GM04504 (cell line): ENCODE measurements at regions not wholly inside any gene's neighbourhood (a gene's known extent, or its start where the extent isn't known, plus 50 kb on each side); places are given as distances from the start of the nearest gene placed in this dataset.
"Not testable (repeated sequence)": the region's sequence is repeated elsewhere in the genome, so short reads cannot be mapped to it uniquely, and the experiment has no call there.

Source experiments
- DNase-seq: peaks from one replicate; pipeline ENCODE4 v3.0.0-alpha.2; 2012; ENCODE audit warnings: low read depth

DNA sequence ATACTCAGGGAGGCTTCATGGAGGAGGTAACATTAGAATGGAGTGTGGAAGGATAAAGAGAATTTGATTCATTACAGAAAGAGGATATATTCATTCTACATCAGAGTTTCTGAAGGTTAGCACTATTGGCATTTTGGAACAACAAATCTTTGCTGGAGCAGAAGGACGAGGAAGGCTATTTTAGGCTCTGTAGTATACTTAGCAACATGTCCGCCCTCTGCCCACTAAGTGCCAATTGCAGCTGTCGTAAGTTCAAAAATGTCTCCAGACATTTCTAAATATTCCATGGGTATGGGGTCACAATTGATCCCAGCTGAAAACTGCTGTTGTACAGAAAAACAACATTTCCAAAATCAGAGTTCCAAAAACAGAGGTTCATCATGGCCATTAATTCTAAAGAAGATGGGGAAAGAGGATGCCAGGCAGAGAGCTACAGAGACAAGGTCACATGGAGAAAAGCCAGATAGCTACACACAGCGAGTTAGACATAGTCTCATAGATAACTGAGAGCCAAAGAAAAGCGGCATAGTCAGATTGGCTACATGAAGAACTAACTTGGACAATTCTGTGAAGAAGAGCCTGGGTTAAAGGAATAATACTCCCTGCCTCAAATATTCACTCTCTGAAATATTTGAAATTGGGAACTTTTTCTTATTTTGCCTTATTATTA, 846.4 kb upstream of the CDH8 start:
- DNase-seq: no peak

DNA sequence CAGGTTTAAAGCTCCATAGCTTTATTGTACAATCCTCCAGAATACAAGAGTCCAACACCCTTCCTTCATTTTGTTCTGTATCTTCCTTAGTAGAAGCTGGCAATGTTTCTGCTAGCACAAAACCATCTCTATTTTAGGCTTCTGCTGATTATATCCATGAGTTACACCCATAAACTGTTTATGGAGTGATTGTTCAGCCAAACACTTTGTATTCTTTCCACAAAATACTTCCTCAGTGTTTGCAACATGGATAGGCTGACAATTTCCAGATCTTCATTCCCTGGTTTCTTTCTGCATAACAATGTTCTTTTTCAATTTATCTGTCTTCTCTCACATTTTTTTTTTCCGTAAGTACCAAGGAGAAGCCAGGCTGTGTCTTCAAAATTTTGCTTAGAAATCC, 839.9 kb upstream of the CDH8 start:
- no peak for DNase-seq

DNA sequence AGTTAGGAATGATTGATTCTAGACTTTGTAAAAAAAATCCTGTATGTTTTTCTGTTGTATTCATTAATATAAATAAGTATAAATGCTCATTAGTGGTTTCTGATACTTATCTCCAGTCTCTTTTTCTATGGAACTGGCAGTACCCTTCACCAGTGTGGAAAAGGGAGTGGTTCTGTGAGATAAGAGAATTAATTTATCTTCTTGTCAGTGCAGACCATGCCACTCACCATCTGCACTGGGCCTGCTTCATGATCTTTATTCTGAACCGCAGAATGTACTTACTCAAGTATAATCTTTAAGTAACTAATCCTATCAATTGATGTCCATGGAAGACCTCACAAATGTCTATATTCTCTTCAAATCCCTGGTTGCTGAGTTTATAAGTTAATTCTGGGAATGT, 836.1 kb upstream of the CDH8 start:
- no peak for DNase-seq

DNA sequence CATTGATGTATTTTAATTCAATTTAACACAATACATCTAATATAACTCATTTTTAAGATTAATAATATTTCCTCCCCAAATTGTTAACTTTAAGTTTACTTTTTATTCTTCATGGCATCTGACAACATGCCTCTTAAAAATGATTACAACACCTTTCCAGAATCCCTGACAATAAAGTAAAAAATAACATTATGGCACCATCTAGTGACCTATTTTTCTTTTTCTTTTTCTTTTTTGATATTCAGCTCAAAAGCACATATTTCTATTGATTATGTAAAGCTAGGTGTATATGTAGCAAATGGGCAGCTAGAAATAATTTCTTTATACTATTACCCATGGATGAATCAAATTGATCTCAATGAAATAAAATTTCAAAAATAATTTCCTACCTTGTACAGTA, 834.3 kb upstream of the CDH8 start:
- no peak for DNase-seq

DNA sequence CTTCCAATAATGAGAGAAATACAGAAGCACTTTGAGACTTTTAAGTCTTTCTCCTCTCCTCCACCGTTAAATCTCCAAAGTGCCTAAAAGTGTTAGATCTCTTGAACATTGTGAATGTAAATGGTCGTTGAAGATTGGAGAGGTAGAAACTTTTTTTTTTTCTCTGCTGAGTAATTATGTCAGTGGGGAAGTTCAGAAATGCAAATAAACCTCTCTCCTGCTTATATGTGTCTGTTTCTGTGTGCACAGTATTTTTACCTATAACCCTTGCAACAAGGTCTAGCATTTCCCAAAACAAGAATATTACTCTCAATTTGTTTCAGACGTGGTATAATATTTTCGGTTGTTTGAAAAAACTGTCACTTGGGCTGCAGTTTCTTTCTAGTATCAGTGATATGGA, 833.6 kb upstream of the CDH8 start:
- no peak for DNase-seq

DNA sequence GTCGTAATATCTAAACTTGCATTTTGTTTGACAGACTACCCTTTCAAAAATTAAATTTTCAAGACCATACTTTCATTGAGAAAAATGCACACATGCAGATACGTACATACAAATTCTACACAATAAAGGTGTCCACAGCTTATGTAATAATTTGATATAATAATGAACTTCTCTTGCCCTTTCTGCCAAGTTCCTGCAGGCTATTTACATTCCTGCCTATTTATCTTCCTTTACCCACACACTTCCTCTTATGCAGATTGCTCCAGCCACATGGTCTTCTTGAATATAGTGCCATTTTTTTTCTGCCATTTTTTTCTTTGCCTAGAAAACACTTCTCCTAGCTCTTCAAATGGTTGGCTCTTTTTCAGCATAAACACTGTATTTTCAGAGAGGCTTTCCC, 826.9 kb upstream of the CDH8 start:
- no peak for DNase-seq

DNA sequence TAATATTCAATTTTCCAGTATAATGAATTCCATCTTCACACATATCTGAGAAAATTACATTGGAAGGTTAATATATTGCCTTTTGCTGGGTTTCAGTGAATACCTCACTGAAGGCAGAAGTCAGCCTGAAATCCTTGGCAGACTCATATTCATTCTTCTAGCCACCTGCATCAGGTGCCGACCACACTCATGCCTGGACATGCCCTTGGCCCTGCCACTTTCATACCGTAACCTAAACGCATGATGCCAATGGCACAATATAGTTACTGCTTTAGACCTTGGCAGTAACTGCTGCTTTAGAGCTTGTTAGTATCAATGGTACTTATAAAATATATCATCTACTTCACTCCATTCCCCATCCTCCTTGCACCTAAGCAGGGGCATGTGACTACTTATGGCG, 817.6 kb upstream of the CDH8 start:
- DNase-seq: no peak

DNA sequence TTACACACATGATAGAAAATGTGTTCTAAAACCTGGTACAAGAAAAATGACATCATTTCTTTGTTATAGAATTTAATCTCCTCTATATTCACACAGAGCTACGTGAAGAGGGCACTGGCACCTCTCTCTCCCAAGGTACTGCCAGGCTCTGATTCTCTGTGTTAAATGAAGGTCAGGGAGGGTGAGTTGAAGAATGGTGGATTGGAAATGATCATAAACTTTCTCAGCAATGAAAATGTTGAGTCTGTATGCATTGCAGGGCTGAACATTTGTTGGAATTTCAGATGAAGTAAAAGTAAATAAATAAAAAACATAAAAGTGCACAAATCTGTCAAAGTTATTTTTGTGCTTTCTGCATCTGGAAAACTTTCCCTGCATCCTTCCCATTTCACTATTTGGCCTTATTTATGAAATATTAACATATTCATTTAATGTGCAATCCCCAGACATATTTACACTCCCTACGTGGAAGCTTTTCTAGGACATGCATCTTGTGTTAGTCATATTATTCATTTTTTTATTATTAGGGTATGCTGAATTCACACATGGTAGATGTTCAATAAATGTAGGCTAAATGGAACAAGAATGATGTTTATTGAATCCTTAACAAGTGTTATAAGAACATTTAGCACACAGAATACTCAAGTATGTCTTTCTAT, 810.3 kb upstream of the CDH8 start:
- no peak for DNase-seq

DNA sequence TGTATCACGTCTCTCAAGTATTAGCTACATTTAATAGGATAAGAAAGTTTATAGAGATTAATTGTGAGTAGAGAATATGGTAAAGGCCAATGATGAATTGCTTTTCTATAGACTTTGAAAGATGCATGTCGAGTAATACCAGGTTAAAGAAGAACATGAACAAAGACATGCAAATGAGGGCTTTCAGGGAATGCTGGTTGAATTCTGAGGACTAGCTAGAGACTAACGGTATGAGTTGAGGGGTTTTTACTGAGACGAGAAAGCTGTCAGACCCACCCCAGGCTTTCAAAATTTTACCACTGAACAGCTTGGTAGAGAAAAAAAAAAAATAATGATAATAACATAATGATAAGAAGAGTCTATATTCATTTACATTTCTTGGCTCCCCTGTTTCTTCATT, 796.0 kb upstream of the CDH8 start:
- no peak for DNase-seq

DNA sequence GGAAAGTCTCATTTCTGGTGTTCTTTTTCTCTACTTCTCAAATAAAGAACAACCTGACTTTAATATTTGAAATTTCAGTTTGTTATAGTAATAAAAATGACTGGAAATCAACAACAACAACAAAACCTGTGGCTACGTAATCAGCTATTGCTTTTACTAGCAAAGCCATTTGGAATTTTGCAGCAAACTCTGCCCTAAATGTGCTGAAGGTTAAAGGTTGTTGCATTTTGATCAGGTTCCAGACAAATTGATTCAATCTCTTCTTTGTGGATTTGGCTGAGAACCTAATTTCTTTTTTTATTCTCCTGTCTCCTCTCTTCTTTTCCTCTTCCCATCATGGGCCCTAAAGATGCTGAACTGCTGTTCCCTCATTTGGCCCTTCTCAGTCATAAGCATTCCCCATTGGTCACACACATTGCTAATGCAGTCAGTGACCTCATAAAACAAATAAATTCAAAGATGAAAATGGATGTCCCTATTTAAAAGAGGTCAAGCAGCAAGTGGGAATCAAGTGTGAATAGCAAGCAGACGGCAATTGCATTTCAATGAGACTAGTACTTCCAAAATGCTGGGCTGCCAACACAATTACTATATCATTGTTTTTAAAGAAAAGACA, 795.1 kb upstream of the CDH8 start:
- DNase-seq: no peak

DNA sequence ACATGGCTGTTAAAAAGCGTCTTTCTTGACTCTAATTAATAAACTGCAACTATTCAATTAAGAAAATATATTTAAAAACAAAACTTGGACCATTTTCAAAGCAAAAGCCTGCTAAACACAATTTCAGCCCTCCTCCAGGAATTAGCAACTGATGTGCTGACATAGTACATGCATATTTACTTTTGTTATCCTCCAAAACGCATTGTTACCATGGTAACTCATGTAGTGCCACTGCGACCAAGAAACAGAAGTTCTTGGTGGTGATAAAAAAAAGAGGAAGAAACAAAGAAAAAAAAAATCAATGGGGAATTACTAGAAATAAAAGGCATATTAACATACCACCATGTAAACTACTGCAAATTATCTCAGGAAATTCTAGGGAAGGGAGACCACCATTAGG, 793.4 kb upstream of the CDH8 start:
- no peak for DNase-seq

DNA sequence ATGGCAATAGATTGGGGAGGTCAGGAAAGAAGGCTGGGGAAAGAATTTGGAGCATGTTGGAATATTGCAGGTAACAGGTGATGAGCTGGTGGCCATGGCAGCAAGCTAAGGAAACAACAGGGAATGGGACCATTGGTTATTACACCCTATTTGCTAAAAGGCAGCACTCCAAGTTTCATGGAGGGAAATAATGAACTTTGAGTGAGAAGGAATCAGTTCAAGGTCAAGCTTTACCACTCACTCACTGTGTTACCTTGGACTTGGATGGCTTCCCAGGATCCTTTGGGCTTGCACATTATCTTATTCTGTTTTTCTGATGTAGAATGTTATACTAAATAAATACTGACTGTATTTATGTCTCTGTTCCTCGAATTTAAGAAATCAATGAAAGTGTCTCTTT, 792.8 kb upstream of the CDH8 start:
- no peak for DNase-seq

DNA sequence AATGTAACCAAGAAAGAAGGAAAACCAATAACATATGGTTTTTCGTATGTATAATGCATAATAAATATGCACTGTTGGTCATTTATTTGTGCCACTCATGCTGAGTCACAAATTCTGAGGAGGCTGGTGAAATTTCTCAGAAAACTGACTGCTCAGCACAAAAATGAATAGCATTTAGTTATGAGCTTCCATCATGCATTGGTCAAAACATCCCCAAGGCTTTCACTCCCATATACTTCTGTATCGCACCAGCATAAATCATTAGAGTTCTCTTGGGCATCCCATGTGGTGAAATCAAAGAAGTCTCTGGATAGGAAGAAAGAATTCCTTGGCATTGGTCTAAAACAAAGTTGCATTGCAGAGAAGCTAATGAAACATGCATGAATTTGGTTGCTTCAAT, 785.6 kb upstream of the CDH8 start:
- DNase-seq: no peak

DNA sequence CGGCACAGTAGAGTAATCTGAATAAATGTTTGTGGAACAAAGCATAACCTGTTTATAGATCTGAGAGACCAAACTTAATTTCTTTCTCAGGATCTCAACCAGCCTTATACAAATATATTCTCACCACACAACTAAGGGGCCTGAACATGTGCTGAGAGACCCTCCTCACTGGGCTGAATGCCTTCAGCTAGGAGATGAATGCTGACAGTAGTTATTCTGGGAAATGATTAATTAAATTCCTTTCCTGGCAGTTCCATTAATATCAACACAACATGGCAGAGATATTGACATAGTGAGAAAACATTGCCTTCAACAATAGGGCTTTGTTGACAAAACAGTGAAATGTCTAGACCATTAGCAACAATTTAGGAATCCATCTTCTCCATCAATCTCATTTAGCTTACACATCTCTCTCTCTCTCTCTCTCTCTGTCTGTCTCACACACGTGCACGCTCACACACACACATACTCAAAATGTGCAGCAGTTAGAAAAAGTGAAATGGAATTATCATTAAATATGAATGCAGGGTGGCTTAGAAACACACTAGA, 780.8 kb upstream of the CDH8 start:
- no peak for DNase-seq

DNA sequence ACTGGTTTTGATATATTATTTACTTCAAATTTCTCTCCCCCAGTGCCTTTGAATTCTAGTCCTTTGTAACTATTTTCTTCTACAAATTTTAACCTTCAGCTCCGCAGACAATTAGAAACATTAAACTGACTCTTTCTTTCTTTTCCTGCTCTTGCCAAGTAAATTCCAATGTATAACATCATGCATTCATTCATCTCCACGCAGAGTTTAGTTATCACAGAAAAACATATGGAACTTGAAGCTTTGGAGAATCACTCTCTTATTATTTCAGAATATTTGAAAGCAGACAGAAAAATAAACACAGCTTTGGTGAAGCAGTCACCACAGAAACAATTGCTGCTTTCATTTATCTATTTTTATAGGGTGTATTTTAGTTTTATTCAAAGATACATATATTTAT, 778.7 kb upstream of the CDH8 start:
- DNase-seq: no peak

DNA sequence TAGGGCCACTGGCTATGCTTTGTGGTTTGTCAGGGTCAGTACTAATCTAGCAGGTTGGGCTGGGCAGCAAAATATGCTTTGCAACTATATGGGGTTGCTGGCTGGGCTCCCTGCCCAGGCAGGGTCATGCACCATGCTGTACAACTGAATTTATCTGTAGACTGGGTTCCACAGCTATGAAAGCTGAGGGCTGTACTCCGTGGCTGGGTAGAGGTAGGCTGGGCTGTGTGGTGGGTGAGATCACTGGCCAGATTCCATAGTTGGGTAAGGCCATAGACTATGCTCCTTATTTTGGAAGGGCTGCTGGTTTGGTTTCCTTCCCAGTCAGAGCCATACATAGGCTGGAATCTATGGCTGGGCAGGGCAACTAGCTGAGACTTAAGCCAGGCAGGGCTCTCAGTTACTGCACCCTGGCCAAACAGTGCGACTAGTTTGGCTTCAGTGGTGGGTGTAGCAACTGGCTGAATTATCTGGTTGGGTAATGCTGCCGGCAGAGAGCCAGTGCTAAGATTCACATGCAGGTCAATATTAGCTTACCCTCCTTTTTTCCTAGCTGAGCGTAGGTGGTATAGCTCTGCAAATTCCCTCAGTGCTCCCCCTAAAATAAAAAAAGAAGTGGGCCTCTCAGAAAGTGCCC, 769.1 kb upstream of the CDH8 start:
- DNase-seq: no peak

DNA sequence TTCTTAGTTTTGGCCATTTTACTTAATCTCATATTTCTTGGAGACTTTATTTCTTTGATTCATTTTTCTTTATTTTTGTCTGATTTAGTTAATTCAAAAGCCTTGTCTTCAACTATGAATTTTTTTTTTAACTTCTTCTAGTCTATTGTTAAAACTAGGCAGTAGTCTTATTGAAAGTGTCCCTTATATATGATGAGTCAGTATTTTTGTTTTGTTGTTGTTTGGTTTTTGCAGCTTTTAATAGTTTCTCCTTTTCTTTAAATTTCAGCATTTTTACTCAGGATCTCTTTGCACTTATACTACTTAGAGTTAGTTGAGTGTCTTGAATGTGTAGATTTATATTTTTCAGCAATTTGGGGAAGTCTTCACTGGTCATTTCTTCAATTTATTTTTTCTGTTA, 758.5 kb upstream of the CDH8 start:
- DNase-seq: no peak

DNA sequence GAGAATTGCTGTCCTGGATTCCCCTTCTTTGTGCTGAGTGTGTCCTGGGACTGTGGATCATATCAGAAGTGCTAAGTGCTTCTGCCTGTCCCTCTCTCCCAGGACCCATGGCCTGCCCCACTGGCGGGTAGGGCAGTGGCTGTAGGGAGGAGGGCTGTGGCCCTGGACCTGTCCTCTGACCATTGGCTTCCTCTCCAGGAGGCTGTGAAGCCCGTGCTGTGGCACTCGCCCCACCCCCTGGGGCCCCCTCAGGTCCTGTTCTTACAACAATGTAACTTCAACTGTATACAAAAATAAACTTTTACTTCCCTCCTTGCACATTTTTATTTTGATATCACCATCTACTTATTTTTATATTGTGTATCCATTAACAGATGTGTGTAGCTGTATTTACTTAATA, 743.8 kb upstream of the CDH8 start:
- DNase-seq: not testable (repeated sequence)

DNA sequence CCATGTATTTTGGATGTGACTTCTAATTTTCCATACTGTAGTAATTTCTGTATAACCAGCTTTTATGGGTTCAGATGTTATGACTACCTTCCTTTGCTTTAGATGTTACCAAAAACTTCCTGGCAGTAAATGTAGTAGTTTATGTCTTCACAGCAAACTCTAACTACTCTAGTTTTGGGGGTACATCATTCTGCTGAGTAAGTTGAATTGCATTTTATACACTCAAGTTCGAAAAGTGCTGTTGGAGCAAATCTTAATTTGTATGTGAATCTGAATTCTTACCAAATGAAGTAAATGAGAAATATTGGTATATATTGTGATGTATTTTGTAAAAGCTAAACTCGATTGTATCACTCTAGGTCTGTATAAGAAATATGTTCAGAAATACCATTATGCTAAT, 728.3 kb upstream of the CDH8 start:
- no peak for DNase-seq

DNA sequence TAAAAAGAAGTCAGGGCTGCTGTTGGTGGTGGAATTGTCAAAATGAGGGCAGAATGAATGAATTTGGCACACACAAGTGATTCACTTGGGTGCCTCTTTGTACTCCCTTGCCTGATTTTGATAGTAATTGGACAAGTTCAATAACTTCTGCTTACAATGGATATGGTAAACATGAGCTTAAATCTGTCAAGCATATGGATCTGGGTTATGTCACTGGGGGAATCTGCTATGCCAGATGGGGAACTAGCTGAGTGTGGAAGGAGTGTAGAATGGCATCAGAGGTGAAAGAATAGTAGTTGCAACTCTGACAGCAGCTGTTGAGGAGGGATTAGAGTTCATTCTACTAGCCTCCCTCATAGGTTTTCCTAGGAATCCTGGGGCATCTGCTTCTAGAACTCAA, 724.2 kb upstream of the CDH8 start:
- no peak for DNase-seq

DNA sequence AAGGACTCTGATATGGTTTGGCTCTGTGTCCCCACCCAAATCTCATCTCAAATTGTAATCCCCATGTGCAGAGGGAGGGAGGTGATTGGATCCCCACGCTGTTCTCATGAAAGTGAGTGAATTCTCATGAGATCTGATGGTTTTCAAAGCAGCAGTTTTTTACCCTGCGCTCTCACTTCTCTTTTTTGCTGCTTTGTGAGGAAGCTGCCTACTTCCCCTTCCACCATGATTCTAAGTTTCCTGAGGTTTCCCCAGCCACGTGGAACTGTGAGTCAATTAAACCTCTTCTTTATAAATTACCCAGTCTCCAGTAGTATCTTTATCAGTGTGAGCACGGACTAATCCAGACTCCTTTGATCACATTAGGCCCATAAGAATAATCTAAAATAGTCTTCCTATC, 719.7 kb upstream of the CDH8 start:
- DNase-seq: no peak

DNA sequence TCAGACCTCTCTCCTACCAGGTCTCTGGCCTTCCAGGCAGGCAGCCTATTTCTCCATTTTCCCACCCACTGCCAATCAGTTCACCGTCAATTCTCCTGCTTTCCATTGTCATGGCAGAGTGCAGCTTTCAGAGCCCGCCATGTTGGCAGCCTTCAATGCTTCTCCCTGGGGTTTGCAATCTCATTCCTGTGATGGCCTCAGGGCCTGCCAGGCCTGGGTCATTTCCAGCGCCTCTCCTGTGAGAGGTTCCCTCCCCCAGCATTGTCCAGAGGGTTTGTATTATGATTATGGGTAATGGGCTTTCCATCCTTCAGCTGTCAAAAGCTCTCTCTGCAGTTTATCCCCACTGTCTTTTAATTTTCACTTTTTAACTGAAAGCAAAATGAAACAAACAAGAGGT, 716.6 kb upstream of the CDH8 start:
- no peak for DNase-seq

DNA sequence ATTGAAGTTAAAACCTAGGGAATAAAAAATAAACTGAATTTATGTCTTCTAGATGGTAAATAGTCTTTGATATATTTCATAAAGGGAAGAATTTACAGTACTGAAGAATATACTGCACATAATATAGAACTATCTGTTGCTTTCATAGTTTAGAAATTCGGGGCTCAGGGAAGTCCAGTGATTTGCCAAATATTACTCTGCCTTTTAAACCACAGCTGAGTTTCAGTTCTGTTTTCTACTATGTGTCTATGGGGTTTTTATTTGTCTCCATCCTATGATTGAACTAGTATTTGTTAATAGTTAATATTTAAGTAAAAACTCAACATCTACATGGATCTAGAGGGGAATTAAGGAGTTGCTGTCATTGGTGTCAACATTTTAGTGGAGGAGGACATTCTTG, 715.0 kb upstream of the CDH8 start:
- DNase-seq: no peak
